ENCODE measurements at regions not wholly inside any gene's neighbourhood (a gene's known extent, or its start where the extent isn't known, plus 50 kb on each side); places are given as distances from the start of the nearest gene placed in this dataset.
A peak's percentile ranks its signal among the peaks of the same experiment; 100 is the strongest.
"Not testable (repeated sequence)": the region's sequence is repeated elsewhere in the genome, so short reads cannot be mapped to it uniquely, and the experiment has no call there.

- TF ChIP-seq CTCF (IDR thresholded peaks at IDR 0.05; ENCODE audit: low read depth, low read length) = no peak
- Histone ChIP-seq H3K36me3 (no peaks in the 10 kb centered on the region), H3K27me3 (ENCODE audit: insufficient read depth, low read depth, severe bottlenecking) (no peaks in the 10 kb centered on the region), H3K9me3 (ENCODE audit: severe bottlenecking) (no peaks in the 10 kb centered on the region), H3K27ac (peak overlapping the region; percentile 53), H3K4me3 (ENCODE audit: low read depth, low read length) (peak overlapping the region; percentile 81)
- DNase-seq = peak; percentile 69
Measured at GRCh38 chr1:112849425-112850033, 106.5 kb downstream of the SLC16A1 start.

GRCh38 chr1:112841825-112842224, 114.2 kb downstream of the SLC16A1 start:
- no peak for DNase-seq
- no peaks in the 10 kb centered on the region for H3K36me3 ChIP-seq
- H3K27ac ChIP-seq = no peak overlapping the region
- no peak overlapping the region for H3K4me3 ChIP-seq (ENCODE audit: low read depth, low read length)
- no peak for TF ChIP-seq CTCF (IDR thresholded peaks at IDR 0.05; ENCODE audit: low read depth, low read length)
- no peaks in the 10 kb centered on the region for H3K27me3 ChIP-seq (ENCODE audit: insufficient read depth, low read depth, severe bottlenecking)
- no peaks in the 10 kb centered on the region for H3K9me3 ChIP-seq (ENCODE audit: severe bottlenecking)

- Histone ChIP-seq H3K27ac (no peak overlapping the region), H3K9me3 (ENCODE audit: severe bottlenecking) (no peaks in the 10 kb centered on the region), H3K27me3 (ENCODE audit: insufficient read depth, low read depth, severe bottlenecking) (no peaks in the 10 kb centered on the region), H3K4me3 (ENCODE audit: low read depth, low read length) (no peak overlapping the region), H3K36me3 (no peaks in the 10 kb centered on the region)
- no peak for TF ChIP-seq CTCF (IDR thresholded peaks at IDR 0.05; ENCODE audit: low read depth, low read length)
- no peak for DNase-seq
Measured at GRCh38 chr1:112840631-112841624, 115.1 kb downstream of the SLC16A1 start.

- TF ChIP-seq CTCF (IDR thresholded peaks at IDR 0.05; ENCODE audit: low read depth, low read length) = no peak
- no peak for DNase-seq
- Histone ChIP-seq H3K4me3 (ENCODE audit: low read depth, low read length) (no peak overlapping the region), H3K36me3 (no peaks in the 10 kb centered on the region), H3K9me3 (ENCODE audit: severe bottlenecking) (no peaks in the 10 kb centered on the region), H3K27me3 (ENCODE audit: insufficient read depth, low read depth, severe bottlenecking) (no peaks in the 10 kb centered on the region), H3K27ac (no peak overlapping the region)
Measured at GRCh38 chr1:112836642-112837041, 119.4 kb downstream of the SLC16A1 start.

- Histone ChIP-seq H3K27ac (no peak overlapping the region), H3K27me3 (ENCODE audit: insufficient read depth, low read depth, severe bottlenecking) (no peaks in the 10 kb centered on the region), H3K36me3 (no peaks in the 10 kb centered on the region), H3K4me3 (ENCODE audit: low read depth, low read length) (no peak overlapping the region), H3K9me3 (ENCODE audit: severe bottlenecking) (no peaks in the 10 kb centered on the region)
- no peak for TF ChIP-seq CTCF (IDR thresholded peaks at IDR 0.05; ENCODE audit: low read depth, low read length)
- DNase-seq = no peak
Measured at GRCh38 chr1:112833806-112834205, 118.7 kb upstream of the PPM1J start.

GRCh38 chr1:112832259-112832658, 117.1 kb upstream of the PPM1J start:
- not testable (repeated sequence) for H3K4me3 ChIP-seq (ENCODE audit: low read depth, low read length); H3K27ac ChIP-seq; DNase-seq; H3K36me3 ChIP-seq; H3K9me3 ChIP-seq (ENCODE audit: severe bottlenecking); H3K27me3 ChIP-seq (ENCODE audit: insufficient read depth, low read depth, severe bottlenecking)

- not testable (repeated sequence) for H3K36me3 ChIP-seq; H3K9me3 ChIP-seq (ENCODE audit: severe bottlenecking); H3K27me3 ChIP-seq (ENCODE audit: insufficient read depth, low read depth, severe bottlenecking); DNase-seq; H3K27ac ChIP-seq; H3K4me3 ChIP-seq (ENCODE audit: low read depth, low read length)
Measured at GRCh38 chr1:112829691-112830090, 114.6 kb upstream of the PPM1J start.

All from WERI-Rb-1 (cell line).